Heart left ventricle (tissue), 16 donors: ENCODE measurements at regions not wholly inside any gene's neighbourhood (a gene's known extent, or its start where the extent isn't known, plus 50 kb on each side); places are given as distances from the start of the nearest gene placed in this dataset.

Source experiments
- ATAC-seq, 4 donors: fragments of 200-7000 bp; cut with Tn5 transposase; one replicate each; pipeline ENCODE4 v1.9.1; 2020 to 2022; ENCODE audit warnings: moderate library complexity in 4 of 4, mild to moderate bottlenecking in 3 of 4, moderate number of reproducible peaks in 1 of 4
- DNase-seq, 5 donors: peaks; one replicate each; pipeline ENCODE4 v3.0.0-alpha.2; 2020
- H3K27ac ChIP-seq, 12 donors: fragments of 200-600 bp; sonication (generic) in 4 of 12; one replicate each; pipeline versions ENCODE4 v1.5.0 to v1.8.0; 2016 to 2022; ENCODE audit warnings: mild to moderate bottlenecking in 2 of 12
- H3K27me3 ChIP-seq, 9 donors: fragments of 200-600 bp; sonication (generic) in 2 of 9; one replicate each; pipeline versions ENCODE4 v1.5.1 to v1.8.0; 2016 to 2022; ENCODE audit warnings: mild to moderate bottlenecking in 3 of 9
- H3K36me3 ChIP-seq, 9 donors: fragments of 200-600 bp; sonication (generic) in 2 of 9; one replicate each; pipeline versions ENCODE4 v1.5.0 to v1.8.0; 2018 to 2022; ENCODE audit warnings: mild to moderate bottlenecking in 2 of 9
- H3K4me1 ChIP-seq, 12 donors: fragments of 200-600 bp; sonication (generic) in 4 of 12; one replicate each; pipeline versions ENCODE4 v1.5.0 to v1.8.0; 2016 to 2022; ENCODE audit warnings: mild to moderate bottlenecking in 3 of 12
- H3K4me3 ChIP-seq, 12 donors: fragments of 200-600 bp; sonication (generic) in 4 of 12; one replicate each; pipeline versions ENCODE4 v1.5.0 to v1.8.0; 2017 to 2022; ENCODE audit warnings: mild to moderate bottlenecking in 9 of 12, moderate library complexity in 4 of 12
- H3K9me3 ChIP-seq, 12 donors: fragments of 200-600 bp; sonication (generic) in 4 of 12; one replicate each; pipeline versions ENCODE4 v1.5.0 to v1.8.0; 2016 to 2022; ENCODE audit warnings: mild to moderate bottlenecking in 1 of 12
- POLR2A ChIP-seq, 2 donors: fragments of 450-650 bp; IDR thresholded peaks; one replicate each; pipeline ENCODE4 v1.6.1; 2017; ENCODE audit warnings: antibody characterized with exemption in 2 of 2, mild to moderate bottlenecking in 2 of 2, moderate library complexity in 2 of 2
- WGBS, 4 donors: extraction: QIAGEN DNeasy Blood & Tissue Kit in 2 of 4; methylation state at CpG; one replicate each; pipeline versions ENCODE4 v1.1.5 to v1.1.7; 2013 to 2018; 5-methylcytosine and 5-hydroxymethylcytosine counted together
- intact Hi-C, 10 donors: fragments of 100-400 bp; cut with DNase I; formaldehyde crosslinking; loops; one replicate each; pipeline versions ENCODE4 v1.11.1 to v1.14.2; 2022
- TF ChIP-seq, protein P1 (sequence below), 12 donors: fragments of 200-600 bp; sonication (generic) in 4 of 12; IDR thresholded peaks; one replicate each; pipeline versions ENCODE4 v1.5.0 to v1.8.0; 2018 to 2022; ENCODE audit warnings: antibody characterized with exemption in 12 of 12, mild to moderate bottlenecking in 5 of 12
- donor health status: ischemic (EF 13 %, LVEDD 7.1; RV severe dilation, severe dysfunction).
- donor health status: healthy with polysubstance abuse.
- donor health status: DM: no; HTN: yes; CAD: no.
- donor health status: DM: no; HTN: no; CAD: no.
- donor health status: ischemic (EF 25% LVEDD 6.9; RV normal size, moderate dysfunction).
- donor health status: ischemic (EF 25% LVEDD 5.7; RV mildly dilated, moderate dysfunction).
- donor health status: healthy.
- donor health status: DM: yes; HTN: yes; CAD: no.
- donor health status: ischemic (EF 35%, LVEDD 5.7; RV mildly dilated, moderate dysfunction).
- donor health status: nonischemic (EF 11% LVEDD 7.7; RV severe dilation, severe dysfunction).
- donor health status: DM: yes; HTN: yes; CAD: no.
- donor health status: PGD.
- donor health status: ischemic (EF 29% LVEDD 5.4; RV normal size, mild dysfunction).
- donor health status: nonischemic (EF 23%, LVEDD 6.1; RV moderate dilation, normal function).

DNA sequence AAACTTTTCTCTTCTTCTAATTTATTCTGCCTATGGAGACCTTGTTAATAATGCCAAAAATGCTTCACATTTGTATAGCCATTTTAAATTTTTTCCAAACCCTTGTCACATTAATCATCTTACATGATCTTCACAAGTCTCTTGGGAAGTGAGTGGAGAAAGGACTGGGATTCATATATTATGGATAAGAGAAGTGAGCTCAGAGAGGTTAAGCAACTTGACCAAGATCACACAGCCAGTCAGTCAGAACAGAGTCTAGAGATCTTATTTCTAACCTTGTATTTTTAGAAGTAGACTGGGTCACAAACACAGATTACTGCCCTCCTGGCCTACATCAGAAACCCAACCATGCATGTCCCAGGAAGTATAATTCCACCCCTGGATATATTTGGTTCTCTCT lies 218.0 kb upstream of the ADRA1B start:
- no peak for TF ChIP-seq POLR2A (IDR thresholded peaks at IDR 0.05)
- TF ChIP-seq, protein P1, sequence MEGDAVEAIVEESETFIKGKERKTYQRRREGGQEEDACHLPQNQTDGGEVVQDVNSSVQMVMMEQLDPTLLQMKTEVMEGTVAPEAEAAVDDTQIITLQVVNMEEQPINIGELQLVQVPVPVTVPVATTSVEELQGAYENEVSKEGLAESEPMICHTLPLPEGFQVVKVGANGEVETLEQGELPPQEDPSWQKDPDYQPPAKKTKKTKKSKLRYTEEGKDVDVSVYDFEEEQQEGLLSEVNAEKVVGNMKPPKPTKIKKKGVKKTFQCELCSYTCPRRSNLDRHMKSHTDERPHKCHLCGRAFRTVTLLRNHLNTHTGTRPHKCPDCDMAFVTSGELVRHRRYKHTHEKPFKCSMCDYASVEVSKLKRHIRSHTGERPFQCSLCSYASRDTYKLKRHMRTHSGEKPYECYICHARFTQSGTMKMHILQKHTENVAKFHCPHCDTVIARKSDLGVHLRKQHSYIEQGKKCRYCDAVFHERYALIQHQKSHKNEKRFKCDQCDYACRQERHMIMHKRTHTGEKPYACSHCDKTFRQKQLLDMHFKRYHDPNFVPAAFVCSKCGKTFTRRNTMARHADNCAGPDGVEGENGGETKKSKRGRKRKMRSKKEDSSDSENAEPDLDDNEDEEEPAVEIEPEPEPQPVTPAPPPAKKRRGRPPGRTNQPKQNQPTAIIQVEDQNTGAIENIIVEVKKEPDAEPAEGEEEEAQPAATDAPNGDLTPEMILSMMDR (IDR thresholded peaks at IDR 0.05), result no peak
- Histone ChIP-seq H3K27me3 (no peaks in the 10 kb centered on the region), H3K4me1 (no peaks in the 10 kb centered on the region), H3K4me3 (no peak overlapping the region), H3K36me3 (no peaks in the 10 kb centered on the region), H3K27ac (no peak overlapping the region), H3K9me3 (peaks cover 0 to 10% (median 0%) of the 10 kb centered on the region in 12 donors)
- intact Hi-C loops, result no loop called here
- ATAC-seq (no peak), DNase-seq (no peak)

DNA sequence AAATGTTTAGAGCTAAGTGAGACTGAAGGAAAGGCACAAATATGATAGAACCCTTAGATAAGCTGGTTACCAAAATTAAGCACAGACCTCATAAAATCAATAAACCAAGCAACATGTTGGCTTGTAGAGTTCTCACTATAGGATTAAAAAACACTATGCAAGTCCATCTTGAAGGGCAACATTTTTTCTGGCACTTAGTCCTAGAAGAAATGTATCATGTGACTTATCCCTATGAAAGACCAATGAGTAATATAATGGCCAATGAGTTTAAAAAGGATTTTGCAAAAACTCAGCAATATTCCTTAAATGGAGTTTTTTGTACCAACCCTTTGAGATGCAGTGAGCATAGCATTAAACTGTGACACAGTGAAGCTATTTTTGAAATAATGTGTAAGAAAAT lies 216.3 kb upstream of the ADRA1B start:
- no peak overlapping the region for H3K4me3 ChIP-seq
- no peak for DNase-seq
- H3K4me1 ChIP-seq, result no peaks in the 10 kb centered on the region
- no peaks in the 10 kb centered on the region for H3K9me3 ChIP-seq
- ATAC-seq, result no peak
- TF ChIP-seq, protein P1 (IDR thresholded peaks at IDR 0.05), result no peak
- TF ChIP-seq POLR2A (IDR thresholded peaks at IDR 0.05), result no peak
- intact Hi-C loops, result no loop called here
- no peak overlapping the region for H3K27ac ChIP-seq
- H3K27me3 ChIP-seq, result no peaks in the 10 kb centered on the region
- H3K36me3 ChIP-seq, result no peaks in the 10 kb centered on the region

DNA sequence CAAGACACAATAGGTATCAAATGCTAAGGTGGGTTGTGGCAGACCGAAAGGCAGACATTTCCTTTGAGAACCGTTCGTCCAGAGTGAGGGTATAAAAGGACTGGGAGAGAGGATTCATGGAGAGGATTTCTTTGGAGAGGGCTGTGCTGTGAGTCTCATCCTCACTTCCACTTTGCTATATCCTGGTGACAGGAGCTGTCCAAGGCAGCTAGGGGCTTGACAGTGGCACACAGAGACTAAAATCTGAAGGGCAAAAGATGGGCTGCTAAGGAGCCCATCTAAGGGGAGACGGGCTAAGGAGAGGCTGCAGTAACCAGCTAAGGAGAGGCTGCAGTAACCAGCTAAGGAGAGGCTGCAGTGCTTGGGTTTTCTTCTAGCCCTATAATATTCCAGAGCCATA lies 214.0 kb upstream of the ADRA1B start:
- Histone ChIP-seq H3K4me3 (no peak overlapping the region), H3K4me1 (no peaks in the 10 kb centered on the region), H3K27me3 (no peaks in the 10 kb centered on the region), H3K27ac (no peak overlapping the region), H3K9me3 (peaks cover 0 to 4% (median 0%) of the 10 kb centered on the region in 12 donors), H3K36me3 (no peaks in the 10 kb centered on the region)
- ATAC-seq, result no peak
- DNase-seq, result no peak
- WGBS, 4 donors, result 71 to 93% (median 80%) methylated on average over 4 of the region's 4 CpGs
- intact Hi-C loops, result no loop called here
- TF ChIP-seq, protein P1 (IDR thresholded peaks at IDR 0.05), result no peak
- no peak for TF ChIP-seq POLR2A (IDR thresholded peaks at IDR 0.05)

DNA sequence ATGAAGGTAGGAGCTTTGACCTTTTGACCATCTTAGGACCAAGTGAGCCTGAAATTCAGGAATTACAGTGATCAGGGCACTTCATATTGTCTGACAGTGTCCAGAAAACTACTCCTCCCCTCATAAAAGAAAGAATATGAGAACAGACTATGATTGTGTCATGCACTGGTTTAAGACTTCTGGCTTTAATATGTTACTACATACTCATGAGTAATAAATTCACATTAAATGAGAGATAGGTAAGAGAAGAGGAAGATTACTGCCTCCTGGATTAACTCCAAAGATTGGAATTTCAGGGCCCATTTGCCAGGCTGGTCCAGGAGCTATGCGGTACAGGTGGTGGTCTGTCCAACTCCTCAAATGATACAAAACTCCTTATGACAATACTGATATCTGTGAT lies 213.5 kb upstream of the ADRA1B start:
- WGBS, 4 donors, result 87 to 97% (median 92%) methylated on average over 1 of the region's 1 CpG
- DNase-seq, result no peak
- H3K4me1 ChIP-seq, result no peaks in the 10 kb centered on the region
- H3K27ac ChIP-seq, result no peak overlapping the region
- no peaks in the 10 kb centered on the region for H3K27me3 ChIP-seq
- intact Hi-C loops, result no loop called here
- peaks cover 0 to 10% (median 1%) of the 10 kb centered on the region in 12 donors for H3K9me3 ChIP-seq
- ATAC-seq, result no peak
- TF ChIP-seq, protein P1 (IDR thresholded peaks at IDR 0.05), result no peak
- TF ChIP-seq POLR2A (IDR thresholded peaks at IDR 0.05), result no peak
- H3K36me3 ChIP-seq, result no peaks in the 10 kb centered on the region
- H3K4me3 ChIP-seq, result no peak overlapping the region
